ENCODE measurements at regions not wholly inside any gene's neighbourhood (a gene's known extent, or its start where the extent isn't known, plus 50 kb on each side); places are given as distances from the start of the nearest gene placed in this dataset.

DNA sequence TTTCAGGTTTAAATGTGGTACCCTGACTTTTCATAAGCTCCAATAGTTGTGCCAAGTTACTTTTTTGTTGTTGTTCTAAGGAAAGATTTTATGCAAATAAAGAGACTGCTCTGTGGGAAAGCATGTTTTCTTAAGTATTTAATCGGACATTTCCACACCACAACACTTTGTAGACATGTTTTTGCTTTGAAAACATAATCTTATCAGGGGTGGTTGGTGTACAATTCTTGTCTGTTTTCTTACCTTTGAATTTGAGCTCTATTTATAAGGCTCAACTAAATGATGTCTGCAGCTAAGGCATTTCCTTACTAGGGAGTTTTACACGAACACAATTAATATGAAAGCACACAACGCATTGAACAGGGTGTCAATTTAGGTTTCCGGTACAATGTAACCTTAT is 81.5 kb upstream of the CDIN1 start:
- H3K4me1 ChIP-seq, result peaks cover 0 to 3% of the 10 kb centered on the region in 2 donors
- H3K4me3 ChIP-seq, result no peak overlapping the region
- H3K9me3 ChIP-seq, result no peaks in the 10 kb centered on the region
- H3K36me3 ChIP-seq, result no peaks in the 10 kb centered on the region
- TF ChIP-seq POLR2A (IDR thresholded peaks at IDR 0.05), result no peak
- TF ChIP-seq, protein P1, sequence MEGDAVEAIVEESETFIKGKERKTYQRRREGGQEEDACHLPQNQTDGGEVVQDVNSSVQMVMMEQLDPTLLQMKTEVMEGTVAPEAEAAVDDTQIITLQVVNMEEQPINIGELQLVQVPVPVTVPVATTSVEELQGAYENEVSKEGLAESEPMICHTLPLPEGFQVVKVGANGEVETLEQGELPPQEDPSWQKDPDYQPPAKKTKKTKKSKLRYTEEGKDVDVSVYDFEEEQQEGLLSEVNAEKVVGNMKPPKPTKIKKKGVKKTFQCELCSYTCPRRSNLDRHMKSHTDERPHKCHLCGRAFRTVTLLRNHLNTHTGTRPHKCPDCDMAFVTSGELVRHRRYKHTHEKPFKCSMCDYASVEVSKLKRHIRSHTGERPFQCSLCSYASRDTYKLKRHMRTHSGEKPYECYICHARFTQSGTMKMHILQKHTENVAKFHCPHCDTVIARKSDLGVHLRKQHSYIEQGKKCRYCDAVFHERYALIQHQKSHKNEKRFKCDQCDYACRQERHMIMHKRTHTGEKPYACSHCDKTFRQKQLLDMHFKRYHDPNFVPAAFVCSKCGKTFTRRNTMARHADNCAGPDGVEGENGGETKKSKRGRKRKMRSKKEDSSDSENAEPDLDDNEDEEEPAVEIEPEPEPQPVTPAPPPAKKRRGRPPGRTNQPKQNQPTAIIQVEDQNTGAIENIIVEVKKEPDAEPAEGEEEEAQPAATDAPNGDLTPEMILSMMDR (IDR thresholded peaks at IDR 0.05), result no peak
- intact Hi-C loops (cut with DNase I; ENCODE audit: low total_unique reads), result no loop called here
- no peaks in the 10 kb centered on the region for H3K27me3 ChIP-seq
- H3K27ac ChIP-seq, result no peak overlapping the region
- no peak for DNase-seq

DNA sequence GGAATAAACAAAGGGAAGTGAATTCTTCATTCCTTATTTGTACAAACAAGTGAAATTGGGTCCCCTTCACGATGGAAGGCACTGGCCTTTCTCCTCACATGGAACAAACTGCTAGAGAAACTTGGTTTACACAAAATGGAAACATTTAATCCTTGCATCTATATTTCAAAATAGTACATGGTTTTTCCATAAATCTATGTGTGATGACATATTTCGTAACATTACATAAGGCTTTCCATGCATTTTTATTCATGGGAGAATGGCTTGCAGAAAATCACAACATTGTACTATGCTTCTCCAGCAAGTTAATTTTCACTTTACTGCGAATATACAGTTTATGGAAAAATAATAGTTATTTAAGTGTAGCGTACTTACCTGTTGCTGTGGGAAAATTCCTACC is 81.0 kb upstream of the CDIN1 start:
- TF ChIP-seq, protein P1 (IDR thresholded peaks at IDR 0.05), result no peak
- TF ChIP-seq POLR2A (IDR thresholded peaks at IDR 0.05), result no peak
- Histone ChIP-seq H3K4me1 (peaks cover 0 to 3% of the 10 kb centered on the region in 2 donors), H3K4me3 (no peak overlapping the region), H3K9me3 (no peaks in the 10 kb centered on the region), H3K27ac (peak overlapping the region in 1 of 2 donors; percentile 5), H3K27me3 (no peaks in the 10 kb centered on the region), H3K36me3 (no peaks in the 10 kb centered on the region)
- intact Hi-C loops (cut with DNase I; ENCODE audit: low total_unique reads), result no loop called here
- DNase-seq, result no peak

DNA sequence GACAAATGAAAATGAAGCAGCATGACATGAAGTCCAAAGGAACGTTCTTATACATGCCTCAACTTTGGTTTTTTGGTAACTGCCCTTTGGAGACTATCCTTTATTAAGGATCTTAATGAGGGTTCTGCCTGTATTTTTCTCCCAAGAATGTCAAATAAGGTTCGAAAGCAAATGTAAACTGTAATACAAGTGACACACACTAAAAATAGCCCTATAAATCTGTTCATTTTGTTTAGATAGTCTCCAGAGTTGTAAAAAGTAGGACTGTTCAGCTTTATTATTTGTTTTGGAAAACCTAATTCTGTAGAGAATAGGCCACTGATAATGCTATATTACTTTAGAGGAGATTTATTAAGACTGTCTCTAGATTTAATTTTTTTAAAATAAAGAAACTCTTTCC is 80.5 kb upstream of the CDIN1 start:
- no peak for DNase-seq
- H3K36me3 ChIP-seq, result no peaks in the 10 kb centered on the region
- intact Hi-C loops (cut with DNase I; ENCODE audit: low total_unique reads), result no loop called here
- H3K4me3 ChIP-seq, result no peak overlapping the region
- TF ChIP-seq POLR2A (IDR thresholded peaks at IDR 0.05), result no peak
- TF ChIP-seq, protein P1 (IDR thresholded peaks at IDR 0.05), result no peak
- no peaks in the 10 kb centered on the region for H3K9me3 ChIP-seq
- peak overlapping the region in 1 of 2 donors; percentile 5 for H3K27ac ChIP-seq
- no peaks in the 10 kb centered on the region for H3K27me3 ChIP-seq
- peaks cover 0 to 3% of the 10 kb centered on the region in 2 donors for H3K4me1 ChIP-seq

DNA sequence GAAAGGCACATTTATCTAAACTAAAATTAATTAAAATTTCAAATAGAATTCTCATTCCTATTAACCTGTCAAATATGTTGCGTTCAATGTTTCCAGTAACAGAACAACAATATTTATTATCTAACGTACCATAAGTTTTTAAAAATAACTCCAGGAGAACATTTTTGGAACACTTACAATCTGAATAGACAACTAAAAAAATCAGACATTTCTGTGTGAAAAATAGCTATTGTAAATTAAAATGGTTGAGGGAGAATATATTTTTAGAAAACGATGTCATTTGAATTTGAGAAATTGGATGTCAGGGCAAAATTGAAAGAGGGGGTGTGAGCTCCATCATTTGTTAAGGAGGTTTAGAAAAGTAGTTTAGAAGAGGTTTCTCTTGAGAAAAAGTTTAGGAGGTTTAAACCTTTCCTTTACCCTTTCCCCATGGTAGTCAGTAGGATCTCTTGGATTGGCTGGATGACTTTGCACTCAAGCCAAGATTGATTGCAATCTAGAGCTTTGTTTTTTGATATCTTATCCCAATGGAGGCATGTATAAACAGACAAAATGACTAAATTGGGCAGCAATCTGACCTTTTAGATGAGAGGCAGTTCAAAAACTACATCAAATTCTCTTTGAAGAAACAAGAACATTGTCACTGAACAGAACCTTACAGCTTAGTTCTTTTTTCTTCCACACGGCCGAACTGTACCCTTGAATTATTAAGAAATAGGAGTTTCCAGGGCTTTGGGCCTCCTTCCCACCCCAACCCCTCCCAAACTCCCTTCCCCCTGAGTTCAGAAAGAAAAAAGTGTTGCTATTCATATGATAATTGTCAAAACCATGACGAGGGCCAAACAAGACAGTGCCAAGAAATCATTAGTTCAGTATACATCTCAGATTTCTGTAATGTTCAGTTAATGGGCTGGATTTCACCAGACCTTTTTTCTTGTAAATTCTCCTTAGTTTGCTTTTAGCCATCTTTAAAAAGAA is 79.7 kb upstream of the CDIN1 start:
- H3K27ac ChIP-seq, result peak overlapping the region; percentile 6 to 32
- H3K4me1 ChIP-seq, result peaks cover 0 to 3% of the 10 kb centered on the region in 2 donors
- H3K4me3 ChIP-seq, result no peak overlapping the region
- DNase-seq, result no peak
- no peaks in the 10 kb centered on the region for H3K27me3 ChIP-seq
- TF ChIP-seq, protein P1 (IDR thresholded peaks at IDR 0.05), result no peak
- TF ChIP-seq POLR2A (IDR thresholded peaks at IDR 0.05), result no peak
- intact Hi-C loops (cut with DNase I; ENCODE audit: low total_unique reads), result no loop called here
- no peaks in the 10 kb centered on the region for H3K9me3 ChIP-seq
- H3K36me3 ChIP-seq, result no peaks in the 10 kb centered on the region

DNA sequence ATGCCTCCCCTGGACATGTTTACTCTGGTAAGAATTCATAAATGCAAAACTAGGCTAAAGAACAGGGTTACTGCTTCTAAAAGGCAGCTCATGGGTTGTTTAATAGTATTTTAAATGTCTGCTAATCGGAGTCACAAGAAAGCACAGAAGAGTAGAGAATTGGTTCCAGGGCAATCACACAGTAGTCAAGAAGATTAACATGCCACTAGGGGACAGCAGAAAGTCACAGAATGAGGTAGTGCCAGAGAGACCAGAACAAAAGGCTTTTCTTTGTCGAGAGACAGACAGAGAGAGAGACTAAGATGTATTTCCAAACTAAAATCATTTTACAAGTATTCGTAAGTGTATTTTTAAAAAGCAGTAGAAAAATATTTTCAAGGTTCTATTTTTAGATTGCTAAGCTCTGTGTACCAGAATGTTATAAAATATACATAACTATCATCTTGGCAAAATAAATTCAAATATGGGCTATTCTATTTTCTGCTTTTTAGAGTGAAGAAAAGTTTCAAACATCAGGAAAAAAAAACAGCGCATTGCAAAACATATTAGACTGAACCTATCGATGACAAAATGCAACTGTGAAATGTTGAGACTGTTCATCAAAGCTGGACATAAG is 78.3 kb upstream of the CDIN1 start:
- intact Hi-C loops (cut with DNase I; ENCODE audit: low total_unique reads), result no loop called here
- Histone ChIP-seq H3K27ac (peak overlapping the region; percentile 3 to 24), H3K4me1 (peaks cover 0 to 3% of the 10 kb centered on the region in 2 donors), H3K4me3 (no peak overlapping the region), H3K36me3 (no peaks in the 10 kb centered on the region), H3K27me3 (no peaks in the 10 kb centered on the region), H3K9me3 (no peaks in the 10 kb centered on the region)
- peak in 1 of 2 donors; percentile 29 for DNase-seq
- TF ChIP-seq, protein P1 (IDR thresholded peaks at IDR 0.05), result peak; percentile 53 to 71 (median 59)
- TF ChIP-seq POLR2A (IDR thresholded peaks at IDR 0.05), result no peak
